Activated CD4-positive, alpha-beta T cell treated with anti-CD3 and anti-CD28 coated beads for 36 hours (primary cell): ENCODE measurements at regions not wholly inside any gene's neighbourhood (a gene's known extent, or its start where the extent isn't known, plus 50 kb on each side); places are given as distances from the start of the nearest gene placed in this dataset.

Experiments
- ATAC-seq: fragments of 200-7000 bp; cut with Tn5 transposase; one replicate; pipeline ENCODE4 v1.10.0; 2021; ENCODE audit warnings: mild to moderate bottlenecking, moderate library complexity
- CTCF ChIA-PET: fragments of 350-600 bp; sonication (Branson Sonifier 250); formaldehyde crosslinking; loops from one replicate; lab custom pipeline; 2021; ENCODE audit warnings: antibody characterized with exemption; lab: Charles Lee
- POLR2A ChIA-PET: fragments of 350-600 bp; sonication (Branson Sonifier 250); formaldehyde crosslinking; loops from one replicate; lab custom pipeline; 2021; ENCODE audit warnings: antibody characterized with exemption, inconsistent platforms; lab: Charles Lee
- DNase-seq: peaks from one replicate; pipeline ENCODE4 v3.0.0-alpha.2; 2020
- H3K27ac Mint-ChIP-seq: one replicate; pipeline ENCODE4 v1.8.0; 2021; ENCODE audit warnings: mixed read lengths
- H3K27me3 Mint-ChIP-seq: one replicate; pipeline ENCODE4 v1.8.0; 2021; ENCODE audit warnings: mixed read lengths
- H3K36me3 Mint-ChIP-seq: one replicate; pipeline ENCODE4 v1.8.0; 2021; ENCODE audit warnings: low read depth, mixed read lengths
- H3K4me1 Mint-ChIP-seq: one replicate; pipeline ENCODE4 v1.8.0; 2021; ENCODE audit warnings: mixed read lengths
- H3K4me3 Mint-ChIP-seq: one replicate; pipeline ENCODE4 v1.8.0; 2021; ENCODE audit warnings: mild to moderate bottlenecking, moderate library complexity, mixed read lengths
- H3K9me3 Mint-ChIP-seq: one replicate; pipeline ENCODE4 v1.8.0; 2021; ENCODE audit warnings: low read depth, mixed read lengths
- intact Hi-C, 2 experiments: fragments of 100-400 bp; cut with DNase I in 1 of 2; cut with micrococcal nuclease in 1 of 2; formaldehyde crosslinking; loops; one replicate each; pipeline versions ENCODE4 v1.14.2 to v1.15.1; 2022 to 2024; cut with DNase I, micrococcal nuclease

- Mint-ChIP-seq H3K4me1 (no peaks in the 10 kb centered on the region), H3K27me3 (no peaks in the 10 kb centered on the region), H3K36me3 (peaks cover 28% of the 10 kb centered on the region), H3K27ac (no peak overlapping the region), H3K4me3 (no peak overlapping the region), H3K9me3 (no peaks in the 10 kb centered on the region)
- CTCF ChIA-PET = no interaction called here
- POLR2A ChIA-PET = no interaction called here
- intact Hi-C loops = no loop called here
- DNase-seq = no peak
- ATAC-seq = no peak
Measured at GRCh38 chr14:71686677-71687076, 245.6 kb upstream of the RGS6 start.

DNA sequence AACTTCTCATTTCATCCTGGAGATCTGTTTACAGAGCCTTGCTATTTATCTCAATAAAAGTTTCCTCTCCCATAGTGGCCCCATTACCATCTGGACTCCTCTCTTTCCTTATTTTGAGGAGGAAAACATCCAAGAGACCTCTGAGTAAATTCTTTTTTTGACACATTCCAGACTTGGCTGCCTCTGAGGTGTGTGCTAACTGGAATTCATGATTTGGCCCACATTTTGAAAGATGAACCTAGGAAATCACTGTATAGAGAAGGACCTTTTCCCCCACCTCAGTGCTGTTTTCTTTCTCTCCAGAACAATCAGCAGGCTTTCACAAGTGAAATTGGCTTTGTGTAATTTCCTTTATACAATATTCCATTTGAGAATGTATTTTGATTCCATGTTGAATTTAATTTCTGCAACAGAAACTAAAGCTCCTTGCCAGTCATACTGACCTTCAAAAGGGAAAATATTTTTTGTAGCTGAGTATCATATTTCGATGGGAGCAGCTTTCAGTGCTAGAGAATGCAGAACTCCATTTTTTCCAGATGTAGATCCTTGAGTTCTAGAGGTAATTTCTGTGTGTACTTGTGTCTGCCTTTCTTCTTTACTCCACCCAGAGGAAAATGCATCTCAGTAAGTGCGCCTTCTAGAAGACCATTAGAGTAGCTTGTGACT lies 244.9 kb upstream of the RGS6 start:
- no peak overlapping the region for H3K27ac Mint-ChIP-seq
- DNase-seq (no peak), ATAC-seq (no peak)
- H3K4me3 Mint-ChIP-seq = no peak overlapping the region
- H3K36me3 Mint-ChIP-seq = peaks cover 31% of the 10 kb centered on the region
- intact Hi-C loops = no loop called here
- POLR2A ChIA-PET = no interaction called here
- no peaks in the 10 kb centered on the region for H3K27me3 Mint-ChIP-seq
- CTCF ChIA-PET = no interaction called here
- H3K4me1 Mint-ChIP-seq = peaks cover 2% of the 10 kb centered on the region
- H3K9me3 Mint-ChIP-seq = no peaks in the 10 kb centered on the region

DNA sequence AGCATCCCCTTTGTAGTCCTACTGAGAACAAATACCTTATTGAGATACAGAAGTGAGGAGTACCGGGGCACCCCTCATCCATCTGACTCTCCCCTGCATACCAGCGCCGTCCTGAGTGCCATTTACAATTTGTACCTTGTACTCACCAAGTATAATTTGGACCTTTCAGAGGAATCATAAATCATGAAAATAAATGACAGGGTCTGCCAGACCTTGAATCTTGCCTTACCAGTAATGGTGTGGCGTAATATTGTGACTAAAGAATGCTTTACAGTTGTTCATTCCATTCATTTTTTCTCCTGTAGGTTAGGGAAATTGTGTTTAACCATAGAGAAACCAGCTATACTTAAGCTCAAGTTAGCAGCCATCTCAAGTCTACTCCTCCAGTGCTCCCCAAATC lies 243.7 kb upstream of the RGS6 start:
- DNase-seq (no peak), ATAC-seq (no peak)
- ChIA-PET POLR2A (no interaction called here), CTCF (no interaction called here)
- H3K27me3 Mint-ChIP-seq = no peaks in the 10 kb centered on the region
- H3K4me3 Mint-ChIP-seq = no peak overlapping the region
- intact Hi-C loops = no loop called here
- H3K4me1 Mint-ChIP-seq = peaks cover 5% of the 10 kb centered on the region
- H3K27ac Mint-ChIP-seq = no peak overlapping the region
- peaks cover 31% of the 10 kb centered on the region for H3K36me3 Mint-ChIP-seq
- H3K9me3 Mint-ChIP-seq = no peaks in the 10 kb centered on the region

- H3K27ac Mint-ChIP-seq = no peak overlapping the region
- peaks cover 8% of the 10 kb centered on the region for H3K4me1 Mint-ChIP-seq
- POLR2A ChIA-PET = no interaction called here
- intact Hi-C loops = no loop called here
- no peaks in the 10 kb centered on the region for H3K9me3 Mint-ChIP-seq
- no peak for ATAC-seq
- peaks cover 19% of the 10 kb centered on the region for H3K36me3 Mint-ChIP-seq
- DNase-seq = no peak
- CTCF ChIA-PET = interaction anchor here (1.0 kb wide), 1 partner anchor 63 kb away, joined by 4 read pairs; no protein-coding TSS in a partner anchor
- no peaks in the 10 kb centered on the region for H3K27me3 Mint-ChIP-seq
- no peak overlapping the region for H3K4me3 Mint-ChIP-seq
Measured at GRCh38 chr14:71690478-71690877, 241.8 kb upstream of the RGS6 start.

DNA sequence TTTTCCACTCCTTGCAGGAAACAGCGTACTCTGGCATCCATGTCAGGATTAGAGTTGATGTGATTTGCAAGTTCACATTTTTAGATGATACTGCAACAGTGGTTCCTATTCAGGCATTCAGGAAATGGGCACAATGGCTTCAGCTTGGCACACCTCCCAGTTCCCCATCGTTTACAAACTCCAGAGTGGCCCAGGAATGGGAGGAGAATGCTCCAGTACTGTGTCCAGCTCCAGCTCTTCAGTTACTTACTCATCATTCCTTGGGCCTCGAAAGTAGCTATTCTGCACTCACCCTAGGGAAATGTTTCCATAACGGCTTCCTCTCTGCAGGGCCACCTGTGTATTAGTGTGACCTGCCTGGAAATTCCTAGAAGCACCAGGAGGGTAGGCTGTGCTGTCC lies 239.7 kb upstream of the RGS6 start:
- H3K27ac Mint-ChIP-seq = no peak overlapping the region
- CTCF ChIA-PET = no interaction called here
- ATAC-seq = no peak

DNA sequence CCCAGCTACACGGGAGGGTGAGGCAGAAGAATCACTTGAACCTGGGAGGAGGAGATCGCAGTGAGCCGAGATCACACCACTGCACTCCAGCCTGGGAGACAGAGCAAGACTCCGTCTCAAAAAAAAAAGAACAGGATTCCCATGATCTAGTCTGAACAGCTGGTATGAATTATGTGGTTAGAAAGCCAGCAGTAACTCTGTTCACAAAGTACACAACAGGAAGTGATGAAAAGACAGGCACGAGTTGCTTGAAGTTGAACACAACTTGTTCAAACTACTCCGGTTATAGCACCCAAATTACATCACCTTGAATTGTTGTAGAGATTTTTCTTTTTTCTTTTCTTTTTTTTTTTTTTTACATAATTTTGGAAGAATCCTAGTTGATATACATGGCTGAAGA lies 238.8 kb upstream of the RGS6 start:
- DNase-seq (no peak), ATAC-seq (no peak)
- Mint-ChIP-seq H3K9me3 (no peaks in the 10 kb centered on the region), H3K27ac (no peak overlapping the region), H3K27me3 (no peaks in the 10 kb centered on the region), H3K36me3 (peaks cover 20% of the 10 kb centered on the region), H3K4me3 (no peak overlapping the region), H3K4me1 (peaks cover 13% of the 10 kb centered on the region)
- intact Hi-C loops = no loop called here
- POLR2A ChIA-PET = interaction anchor here (0.7 kb wide), 1 partner anchor 9 kb away, joined by 3 read pairs; no protein-coding TSS in a partner anchor
- CTCF ChIA-PET = no interaction called here

More for the DNA sequence above, 239.7 kb upstream of the RGS6 start:
- DNase-seq = no peak
- no peaks in the 10 kb centered on the region for H3K9me3 Mint-ChIP-seq
- no peaks in the 10 kb centered on the region for H3K27me3 Mint-ChIP-seq
- intact Hi-C loops = no loop called here
- H3K4me1 Mint-ChIP-seq = peaks cover 13% of the 10 kb centered on the region
- no peak overlapping the region for H3K4me3 Mint-ChIP-seq
- POLR2A ChIA-PET = no interaction called here
- peaks cover 20% of the 10 kb centered on the region for H3K36me3 Mint-ChIP-seq

DNA sequence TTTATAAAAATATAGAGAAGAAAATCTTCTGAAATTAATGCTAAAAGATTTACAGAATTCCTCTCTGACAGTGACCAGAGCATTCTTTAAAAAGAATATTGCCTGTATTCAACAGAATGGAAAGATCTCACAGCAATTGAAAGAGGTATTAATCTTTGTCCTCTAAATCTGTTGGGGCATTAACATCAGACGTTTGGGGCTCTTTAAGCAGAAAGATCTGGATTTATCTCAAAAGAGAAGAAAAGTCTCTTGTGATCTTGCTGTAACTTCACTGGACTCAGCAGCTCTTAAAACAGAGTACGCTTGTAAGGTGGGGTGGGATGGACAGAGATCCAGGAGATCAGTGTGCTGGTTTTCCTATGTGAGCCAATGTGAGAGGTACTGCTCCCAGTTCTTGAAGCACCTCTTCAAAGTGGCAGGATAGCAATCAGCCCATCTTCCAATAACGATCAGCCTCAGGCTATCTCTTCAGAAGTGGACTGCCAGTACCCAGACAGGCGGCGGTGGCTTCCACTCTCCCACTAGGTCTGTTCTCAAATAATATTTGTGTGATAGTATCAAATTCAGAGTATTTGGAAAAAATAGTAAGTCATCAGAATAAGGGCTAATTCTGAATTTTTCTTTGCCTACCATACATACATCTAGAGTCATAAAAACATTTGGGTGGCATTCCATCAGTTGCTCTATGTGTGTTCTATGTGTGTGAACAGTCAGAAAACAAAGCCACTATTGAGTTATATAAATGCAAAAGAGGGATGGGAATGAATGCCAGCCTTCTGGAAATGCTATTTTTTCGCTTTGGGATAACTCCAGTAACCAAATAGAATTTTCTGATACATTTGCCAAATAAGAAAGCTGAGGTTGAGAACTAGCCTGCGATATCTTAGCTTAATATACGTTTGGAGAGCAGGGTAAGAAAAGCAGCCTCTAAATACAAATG lies 237.4 kb upstream of the RGS6 start:
- no peak for DNase-seq
- Mint-ChIP-seq H3K9me3 (no peaks in the 10 kb centered on the region), H3K27me3 (no peaks in the 10 kb centered on the region), H3K4me1 (peaks cover 13% of the 10 kb centered on the region), H3K27ac (no peak overlapping the region), H3K4me3 (no peak overlapping the region), H3K36me3 (peaks cover 31% of the 10 kb centered on the region)
- ChIA-PET CTCF (interaction anchor here (0.5 to 0.7 kb wide), 2 partner anchors 301 to 822 kb away, joined by 3 read pairs; no protein-coding TSS in a partner anchor), POLR2A (no interaction called here)
- intact Hi-C loops = no loop called here
- ATAC-seq = no peak

GRCh38 chr14:71695611-71696350 lies 236.4 kb upstream of the RGS6 start:
- ChIA-PET CTCF (interaction anchor here (0.7 kb wide), 1 partner anchor 302 kb away, joined by 3 read pairs; no protein-coding TSS in a partner anchor), POLR2A (no interaction called here)
- Mint-ChIP-seq H3K9me3 (no peaks in the 10 kb centered on the region), H3K27ac (no peak overlapping the region), H3K27me3 (no peaks in the 10 kb centered on the region), H3K36me3 (peaks cover 31% of the 10 kb centered on the region), H3K4me3 (no peak overlapping the region), H3K4me1 (peaks cover 13% of the 10 kb centered on the region)
- DNase-seq (no peak), ATAC-seq (no peak)
- intact Hi-C loops = no loop called here

GRCh38 chr14:71698027-71698426 lies 234.2 kb upstream of the RGS6 start:
- Mint-ChIP-seq H3K27ac (no peak overlapping the region), H3K4me3 (no peak overlapping the region), H3K27me3 (no peaks in the 10 kb centered on the region), H3K36me3 (peaks cover 30% of the 10 kb centered on the region), H3K9me3 (no peaks in the 10 kb centered on the region), H3K4me1 (peaks cover 10% of the 10 kb centered on the region)
- peak; percentile 47 for ATAC-seq
- intact Hi-C loops = no loop called here
- DNase-seq = peak; percentile 9
- POLR2A ChIA-PET = no interaction called here
- CTCF ChIA-PET = no interaction called here

DNA sequence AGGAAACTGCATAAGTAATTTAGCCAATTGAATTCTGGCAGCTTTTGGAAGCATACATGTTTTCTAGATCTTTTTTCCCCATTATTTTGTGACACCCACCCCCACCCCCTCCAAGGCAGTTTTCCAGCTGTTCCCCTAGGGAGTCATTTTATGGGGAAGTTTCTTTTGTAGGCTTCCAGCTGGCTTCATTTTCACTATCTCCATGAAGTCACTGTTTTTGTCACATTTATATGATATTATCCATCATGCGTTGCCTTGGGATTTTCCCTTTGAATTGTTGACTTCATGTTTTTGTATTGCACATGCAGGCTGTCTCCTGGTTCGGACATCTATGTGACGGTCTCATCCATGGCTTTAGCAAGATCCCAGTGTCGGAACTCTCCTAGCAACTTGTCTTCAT lies 233.6 kb upstream of the RGS6 start:
- Mint-ChIP-seq H3K27ac (no peak overlapping the region), H3K4me3 (no peak overlapping the region), H3K4me1 (peaks cover 8% of the 10 kb centered on the region), H3K9me3 (no peaks in the 10 kb centered on the region), H3K36me3 (peaks cover 30% of the 10 kb centered on the region), H3K27me3 (no peaks in the 10 kb centered on the region)
- ATAC-seq (no peak), DNase-seq (no peak)
- intact Hi-C loops = no loop called here
- ChIA-PET CTCF (no interaction called here), POLR2A (no interaction called here)

- ATAC-seq (no peak), DNase-seq (no peak)
- Mint-ChIP-seq H3K27me3 (no peaks in the 10 kb centered on the region), H3K36me3 (peaks cover 30% of the 10 kb centered on the region), H3K27ac (no peak overlapping the region), H3K9me3 (no peaks in the 10 kb centered on the region), H3K4me1 (no peaks in the 10 kb centered on the region), H3K4me3 (no peak overlapping the region)
- ChIA-PET POLR2A (interaction anchor here (0.6 kb wide), 1 partner anchor 8 kb away, joined by 3 read pairs; no protein-coding TSS in a partner anchor), CTCF (interaction anchor here (0.8 kb wide), 1 partner anchor 11 kb away, joined by 3 read pairs; no protein-coding TSS in a partner anchor)
- intact Hi-C loops = no loop called here
Measured at GRCh38 chr14:71701990-71702389, 230.2 kb upstream of the RGS6 start.
